Testis (tissue), 2 donors: ENCODE measurements at regions not wholly inside any gene's neighbourhood (a gene's known extent, or its start where the extent isn't known, plus 50 kb on each side); places are given as distances from the start of the nearest gene placed in this dataset.

Experiments used
- POLR2A ChIP-seq: fragments of 450-650 bp; IDR thresholded peaks from one replicate; pipeline ENCODE4 v1.6.1; 2017; ENCODE audit warnings: antibody characterized with exemption, mild to moderate bottlenecking, moderate library complexity
- TF ChIP-seq, protein P1 (sequence below), 3 experiments: fragments of 450-650 bp in 2 of 3; fragments of 200-600 bp in 1 of 3; sonication (generic) in 1 of 3; IDR thresholded peaks; one replicate each; pipeline ENCODE4 v1.5.1; 2016 to 2019; ENCODE audit warnings: antibody characterized with exemption in 3 of 3, mild to moderate bottlenecking in 2 of 3, moderate library complexity in 1 of 3

DNA sequence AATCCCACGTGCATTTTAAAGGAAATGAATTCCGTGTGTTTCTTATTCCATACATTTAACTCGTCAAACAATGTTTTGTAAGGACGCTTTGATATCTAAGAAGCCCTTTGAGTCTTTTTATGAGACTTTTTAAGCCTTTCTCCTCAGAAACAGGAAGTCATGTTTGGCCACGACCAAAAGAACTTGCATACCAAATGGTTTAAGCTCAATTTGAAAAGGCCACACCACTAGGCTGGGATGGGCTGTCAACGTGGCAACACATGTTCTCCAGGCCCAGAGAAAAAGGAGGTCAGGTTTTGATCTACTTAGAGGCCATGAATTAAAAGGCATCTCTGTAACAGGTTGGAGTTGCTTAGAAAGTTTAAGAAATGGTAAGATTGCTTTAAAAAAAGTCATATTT is 441.8 kb downstream of the CMPK2 start:
- TF ChIP-seq, protein P1, sequence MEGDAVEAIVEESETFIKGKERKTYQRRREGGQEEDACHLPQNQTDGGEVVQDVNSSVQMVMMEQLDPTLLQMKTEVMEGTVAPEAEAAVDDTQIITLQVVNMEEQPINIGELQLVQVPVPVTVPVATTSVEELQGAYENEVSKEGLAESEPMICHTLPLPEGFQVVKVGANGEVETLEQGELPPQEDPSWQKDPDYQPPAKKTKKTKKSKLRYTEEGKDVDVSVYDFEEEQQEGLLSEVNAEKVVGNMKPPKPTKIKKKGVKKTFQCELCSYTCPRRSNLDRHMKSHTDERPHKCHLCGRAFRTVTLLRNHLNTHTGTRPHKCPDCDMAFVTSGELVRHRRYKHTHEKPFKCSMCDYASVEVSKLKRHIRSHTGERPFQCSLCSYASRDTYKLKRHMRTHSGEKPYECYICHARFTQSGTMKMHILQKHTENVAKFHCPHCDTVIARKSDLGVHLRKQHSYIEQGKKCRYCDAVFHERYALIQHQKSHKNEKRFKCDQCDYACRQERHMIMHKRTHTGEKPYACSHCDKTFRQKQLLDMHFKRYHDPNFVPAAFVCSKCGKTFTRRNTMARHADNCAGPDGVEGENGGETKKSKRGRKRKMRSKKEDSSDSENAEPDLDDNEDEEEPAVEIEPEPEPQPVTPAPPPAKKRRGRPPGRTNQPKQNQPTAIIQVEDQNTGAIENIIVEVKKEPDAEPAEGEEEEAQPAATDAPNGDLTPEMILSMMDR (IDR thresholded peaks at IDR 0.05), result no peak
- no peak for TF ChIP-seq POLR2A
